OCI-LY7 (cell line): ENCODE measurements at regions not wholly inside any gene's neighbourhood (a gene's known extent, or its start where the extent isn't known, plus 50 kb on each side); places are given as distances from the start of the nearest gene placed in this dataset.

Experiments
- BruUV-seq: library from RNA; stranded (reverse); fragments of 400-500 nt; replicated peaks from 2 replicates; lab custom pipeline; 2021; lab: Mats Ljungman, UMichigan
- CTCF ChIA-PET: fragments of 300-600 bp; sonication (Branson Sonifier 250); formaldehyde crosslinking; loops from one replicate; lab custom pipeline; 2022; ENCODE audit warnings: antibody characterized with exemption; ENCODE audit not compliant: unreplicated experiment; lab: Charles Lee
- POLR2A ChIA-PET: fragments of 300-600 bp; sonication (Branson Sonifier 250); formaldehyde crosslinking; loops from one replicate; lab custom pipeline; 2022; ENCODE audit warnings: antibody characterized with exemption; lab: Charles Lee
- DNase-seq: peaks from one replicate; pipeline ENCODE4 v3.0.0-alpha.2; 2015; ENCODE audit warnings: low spot score
- H2AFZ ChIP-seq: fragments of 200-600 bp; sonication (generic), shearing (Covaris generic); 2 replicates; pipeline ENCODE4 v1.6.1; 2014; ENCODE audit warnings: mild to moderate bottlenecking, antibody characterized with exemption, low read length, moderate library complexity
- H3K27ac ChIP-seq: fragments of 200-600 bp; sonication (generic); 2 replicates; pipeline ENCODE4 v1.5.1; 2014; ENCODE audit warnings: mixed run types, low read depth, mild to moderate bottlenecking, moderate library complexity, low read length, inconsistent platforms; ENCODE audit not compliant: poor library complexity, severe bottlenecking
- H3K36me3 ChIP-seq: fragments of 200-600 bp; sonication (generic); 2 replicates; pipeline ENCODE4 v1.6.1; 2014; ENCODE audit warnings: mild to moderate bottlenecking, antibody characterized with exemption, low read length, moderate library complexity, mixed read lengths; ENCODE audit not compliant: insufficient read depth
- H3K4me1 ChIP-seq: fragments of 200-600 bp; sonication (generic); 2 replicates; pipeline ENCODE4 v1.5.1; 2014; ENCODE audit warnings: mild to moderate bottlenecking, low read length; ENCODE audit not compliant: insufficient read depth, poor library complexity, severe bottlenecking
- H3K4me2 ChIP-seq: fragments of 200-600 bp; sonication (generic); 2 replicates; pipeline ENCODE4 v1.6.1; 2014; ENCODE audit warnings: mild to moderate bottlenecking, low read length
- H3K4me3 ChIP-seq: fragments of 200-600 bp; sonication (generic); 2 replicates; pipeline ENCODE4 v1.5.1; 2014; ENCODE audit warnings: mild to moderate bottlenecking, low read depth, low read length; ENCODE audit not compliant: poor library complexity, severe bottlenecking
- H3K79me2 ChIP-seq: fragments of 200-600 bp; sonication (generic); 2 replicates; pipeline ENCODE4 v1.6.1; 2016; ENCODE audit warnings: low read depth, mild to moderate bottlenecking, low read length, moderate library complexity, mixed read lengths; ENCODE audit not compliant: insufficient read depth
- H3K9me2 ChIP-seq: fragments of 200-600 bp; sonication (generic); 2 replicates; pipeline ENCODE4 v1.6.1; 2016; ENCODE audit warnings: mild to moderate bottlenecking, low read length, mixed read lengths; ENCODE audit not compliant: insufficient read depth
- H3K9me3 ChIP-seq: fragments of 200-600 bp; sonication (generic); 2 replicates; pipeline ENCODE4 v1.6.1; 2014; ENCODE audit warnings: mild to moderate bottlenecking, mixed run types, low read length, mixed read lengths
- H4K20me1 ChIP-seq: fragments of 200-600 bp; sonication (generic); 2 replicates; pipeline ENCODE4 v1.6.1; 2014; ENCODE audit warnings: mild to moderate bottlenecking, antibody characterized with exemption, low read length, moderate library complexity, mixed read lengths; ENCODE audit not compliant: insufficient read depth
- EZH2phosphoT487 ChIP-seq: fragments of 200-600 bp; sonication (generic); IDR thresholded peaks from 2 replicates; pipeline ENCODE4 v1.6.1; 2018; ENCODE audit warnings: low read depth, borderline replicate concordance, mild to moderate bottlenecking, mixed run types, antibody characterized with exemption, low read length, moderate library complexity, mixed read lengths
- intact Hi-C: fragments of 100-400 bp; cut with micrococcal nuclease; formaldehyde crosslinking; loops from one replicate; pipeline ENCODE4 v1.10.0; 2022; ENCODE audit not compliant: unreplicated experiment
- TF ChIP-seq, protein P1 (sequence below): fragments of 200-600 bp; sonication (generic); conservative IDR thresholded peaks from 2 replicates; pipeline ENCODE4 v1.5.1; 2014; ENCODE audit warnings: mild to moderate bottlenecking, antibody characterized with exemption, low read length, moderate library complexity, mixed read lengths

DNA sequence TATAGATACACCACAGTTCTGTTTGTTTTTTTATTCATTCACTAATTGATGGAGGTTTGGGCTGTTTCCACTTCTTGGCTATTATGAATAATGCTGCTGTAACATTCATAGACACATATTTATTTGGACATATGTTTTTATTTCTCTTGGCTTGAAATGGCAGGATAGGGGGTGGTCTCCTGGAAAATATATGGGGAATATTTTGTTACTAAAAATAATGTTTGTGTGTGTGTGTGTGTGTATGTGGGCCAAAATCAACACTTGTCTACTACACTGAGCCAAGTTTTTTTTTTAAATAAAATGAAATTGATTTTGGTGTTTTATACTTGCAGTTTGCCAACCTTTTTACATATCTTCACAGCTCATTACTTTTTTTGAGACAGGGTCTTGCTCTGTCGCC, 264.4 kb upstream of the SULF2 start:
- TF ChIP-seq, protein P1, sequence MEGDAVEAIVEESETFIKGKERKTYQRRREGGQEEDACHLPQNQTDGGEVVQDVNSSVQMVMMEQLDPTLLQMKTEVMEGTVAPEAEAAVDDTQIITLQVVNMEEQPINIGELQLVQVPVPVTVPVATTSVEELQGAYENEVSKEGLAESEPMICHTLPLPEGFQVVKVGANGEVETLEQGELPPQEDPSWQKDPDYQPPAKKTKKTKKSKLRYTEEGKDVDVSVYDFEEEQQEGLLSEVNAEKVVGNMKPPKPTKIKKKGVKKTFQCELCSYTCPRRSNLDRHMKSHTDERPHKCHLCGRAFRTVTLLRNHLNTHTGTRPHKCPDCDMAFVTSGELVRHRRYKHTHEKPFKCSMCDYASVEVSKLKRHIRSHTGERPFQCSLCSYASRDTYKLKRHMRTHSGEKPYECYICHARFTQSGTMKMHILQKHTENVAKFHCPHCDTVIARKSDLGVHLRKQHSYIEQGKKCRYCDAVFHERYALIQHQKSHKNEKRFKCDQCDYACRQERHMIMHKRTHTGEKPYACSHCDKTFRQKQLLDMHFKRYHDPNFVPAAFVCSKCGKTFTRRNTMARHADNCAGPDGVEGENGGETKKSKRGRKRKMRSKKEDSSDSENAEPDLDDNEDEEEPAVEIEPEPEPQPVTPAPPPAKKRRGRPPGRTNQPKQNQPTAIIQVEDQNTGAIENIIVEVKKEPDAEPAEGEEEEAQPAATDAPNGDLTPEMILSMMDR: no peak
- TF ChIP-seq EZH2phosphoT487: no peak
- intact Hi-C loops: no loop called here
- H4K20me1 ChIP-seq: no peaks in the 10 kb centered on the region
- no peaks in the 10 kb centered on the region for H3K36me3 ChIP-seq
- POLR2A ChIA-PET: no interaction called here
- H3K4me1 ChIP-seq: no peaks in the 10 kb centered on the region
- CTCF ChIA-PET: no interaction called here
- H3K27ac ChIP-seq: no peak overlapping the region
- no peaks in the 10 kb centered on the region for H3K79me2 ChIP-seq
- BruUV-seq: no TSS peak
- H3K4me3 ChIP-seq: no peak overlapping the region
- H3K9me3 ChIP-seq: no peaks in the 10 kb centered on the region
- no peak overlapping the region for H3K4me2 ChIP-seq
- DNase-seq: no peak
- no peak overlapping the region for H2AFZ ChIP-seq
- no peaks in the 10 kb centered on the region for H3K9me2 ChIP-seq

GRCh38 chr20:48049171-48049570, 263.9 kb upstream of the SULF2 start:
- POLR2A ChIA-PET: interaction anchor here (0.6 kb wide), 1 partner anchor 17 kb away, joined by 6 read pairs; no protein-coding TSS in a partner anchor
- H3K9me3 ChIP-seq: no peaks in the 10 kb centered on the region
- no peaks in the 10 kb centered on the region for H3K9me2 ChIP-seq
- no peak overlapping the region for H3K27ac ChIP-seq
- DNase-seq: no peak
- H3K36me3 ChIP-seq: no peaks in the 10 kb centered on the region
- CTCF ChIA-PET: no interaction called here
- H3K79me2 ChIP-seq: no peaks in the 10 kb centered on the region
- no peak overlapping the region for H3K4me3 ChIP-seq
- H2AFZ ChIP-seq: no peak overlapping the region
- BruUV-seq: no TSS peak
- no peak for TF ChIP-seq EZH2phosphoT487
- TF ChIP-seq, protein P1: no peak
- no peak overlapping the region for H3K4me2 ChIP-seq
- no peaks in the 10 kb centered on the region for H3K4me1 ChIP-seq
- H4K20me1 ChIP-seq: no peaks in the 10 kb centered on the region
- intact Hi-C loops: no loop called here

DNA sequence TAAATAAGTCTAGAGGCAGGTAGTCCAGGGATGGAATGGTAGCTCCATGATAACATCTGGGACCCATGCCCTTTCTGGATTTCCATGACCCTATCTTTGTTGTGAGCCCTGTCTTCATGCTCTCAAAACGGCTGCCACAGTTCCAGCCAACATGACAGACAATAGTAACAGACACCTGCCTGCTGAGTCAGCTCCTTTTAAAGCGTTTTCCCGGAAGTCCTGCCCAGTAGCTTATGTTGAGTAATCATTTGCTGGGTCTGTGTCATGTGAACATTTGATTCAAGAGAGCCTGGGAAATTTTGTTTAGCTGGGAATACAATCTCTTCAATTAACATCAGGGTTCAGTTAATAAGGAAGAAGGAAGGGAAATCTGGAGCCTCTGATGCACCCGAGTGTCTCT, 262.2 kb upstream of the SULF2 start:
- no peak overlapping the region for H3K4me3 ChIP-seq
- H3K9me3 ChIP-seq: no peaks in the 10 kb centered on the region
- POLR2A ChIA-PET: no interaction called here
- DNase-seq: no peak
- TF ChIP-seq, protein P1: no peak
- TF ChIP-seq EZH2phosphoT487: no peak
- H3K9me2 ChIP-seq: no peaks in the 10 kb centered on the region
- no peaks in the 10 kb centered on the region for H4K20me1 ChIP-seq
- no peak overlapping the region for H2AFZ ChIP-seq
- H3K79me2 ChIP-seq: no peaks in the 10 kb centered on the region
- CTCF ChIA-PET: no interaction called here
- no peaks in the 10 kb centered on the region for H3K36me3 ChIP-seq
- H3K4me1 ChIP-seq: no peaks in the 10 kb centered on the region
- no TSS peak for BruUV-seq
- no peak overlapping the region for H3K27ac ChIP-seq
- H3K4me2 ChIP-seq: no peak overlapping the region
- intact Hi-C loops: no loop called here
